HG03280 (cell line): ENCODE measurements at regions not wholly inside any gene's neighbourhood (a gene's known extent, or its start where the extent isn't known, plus 50 kb on each side); places are given as distances from the start of the nearest gene placed in this dataset.

Source experiments
- ATAC-seq: cut with Tn5 transposase; IDR thresholded peaks from one replicate; pipeline ENCODE4 v1.9.1; 2021; ENCODE audit warnings: mild to moderate bottlenecking, moderate library complexity; ENCODE audit not compliant: unreplicated experiment

DNA sequence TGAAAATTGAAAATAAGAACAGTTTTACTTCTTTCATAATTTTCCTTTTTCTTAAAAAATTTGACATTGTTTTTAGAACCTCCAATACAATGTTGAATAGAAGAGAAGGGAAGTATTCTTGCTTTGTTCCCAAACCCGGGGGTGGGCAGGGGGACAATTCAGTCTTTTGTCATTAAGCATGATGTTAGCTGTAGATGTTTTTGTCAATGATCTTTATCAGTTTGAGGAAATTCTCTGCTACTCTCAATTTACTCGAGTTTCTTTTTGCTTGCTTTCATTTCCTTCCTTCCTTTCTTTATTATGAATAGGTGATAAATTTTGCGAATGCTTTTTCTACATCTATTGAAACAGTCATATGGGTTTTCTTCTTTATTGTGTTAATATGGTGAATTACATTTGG lies 183.2 kb upstream of the FRMD6 start:
- ATAC-seq: no peak

DNA sequence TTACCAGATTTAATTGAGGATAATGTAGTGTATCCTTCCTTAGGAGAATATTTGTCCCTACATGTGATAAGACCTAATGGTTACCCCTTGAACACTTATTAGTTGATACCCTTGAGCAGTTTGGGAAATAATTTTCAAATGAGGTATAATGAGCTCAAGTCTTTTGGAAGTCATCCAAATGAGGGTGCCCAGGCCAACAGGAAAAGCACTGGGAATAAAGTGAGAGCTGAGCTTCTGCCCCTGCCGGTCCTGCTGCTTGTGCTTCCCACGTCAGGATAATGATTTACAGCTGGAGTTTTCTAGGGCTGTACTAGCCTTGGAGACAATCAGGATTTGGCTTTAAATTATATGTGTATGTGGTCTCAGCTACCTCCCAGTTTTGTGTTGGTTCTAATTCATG lies 178.8 kb upstream of the FRMD6 start:
- ATAC-seq: no peak

GRCh38 chr14:51473351-51473750 lies 178.4 kb upstream of the FRMD6 start:
- no peak for ATAC-seq

GRCh38 chr14:51473808-51474565 lies 177.7 kb upstream of the FRMD6 start:
- ATAC-seq: no peak

GRCh38 chr14:51474854-51475253 lies 176.9 kb upstream of the FRMD6 start:
- no peak for ATAC-seq

DNA sequence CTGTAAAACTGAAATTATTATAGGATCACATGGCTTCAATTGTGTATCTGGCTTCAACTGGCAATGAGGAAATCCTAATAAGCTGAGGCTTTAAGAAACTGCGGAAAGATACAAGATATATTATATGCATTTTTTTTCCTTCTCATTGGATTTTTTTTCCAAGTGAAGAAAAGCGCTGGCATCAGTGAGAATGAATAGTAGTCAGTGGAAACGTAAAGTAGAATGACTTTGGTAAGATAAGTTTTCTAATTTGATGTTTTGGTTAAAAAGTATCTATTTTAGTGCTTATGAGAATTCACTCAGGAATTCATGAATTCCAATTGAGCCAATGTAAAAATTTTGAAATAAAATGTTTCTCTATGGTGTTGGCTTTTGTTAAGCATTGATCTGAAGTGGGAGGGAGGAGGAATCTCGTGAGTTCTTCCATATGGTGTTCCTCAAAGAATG lies 173.5 kb upstream of the FRMD6 start:
- no peak for ATAC-seq

DNA sequence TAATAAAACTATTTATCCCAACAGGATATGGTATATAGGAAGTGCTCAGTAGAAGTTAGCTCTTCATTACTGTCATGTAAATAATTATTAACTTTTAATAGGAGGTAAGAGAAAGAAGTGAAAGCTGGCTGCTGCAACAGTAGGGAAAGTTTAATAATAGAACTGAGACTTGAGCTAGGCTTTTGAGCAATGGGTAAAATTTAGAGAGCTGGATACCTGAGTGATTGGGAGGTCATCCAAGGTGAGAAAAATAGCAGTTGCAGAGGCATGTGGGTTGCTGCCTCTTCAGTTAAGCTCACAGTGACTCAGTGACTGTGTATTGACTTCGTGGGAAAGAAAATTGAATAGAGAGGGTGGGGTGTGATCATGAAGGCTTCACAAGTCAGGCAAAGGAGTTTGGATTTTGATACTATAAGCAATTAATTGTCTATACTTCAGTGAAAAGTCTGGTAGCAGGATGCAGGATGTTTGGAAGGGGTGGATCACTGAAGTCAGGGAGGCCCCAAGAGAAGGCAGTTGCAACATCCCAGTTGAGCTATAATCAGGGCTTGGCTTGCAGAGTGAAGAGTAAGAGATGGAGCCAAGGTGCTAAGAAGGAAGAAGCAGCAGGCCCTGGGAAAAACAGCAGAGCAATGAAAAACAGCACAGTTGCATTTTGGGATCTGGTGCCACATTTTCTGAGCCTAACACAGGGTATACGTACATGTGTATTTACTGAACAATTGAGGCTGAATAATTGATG lies 172.0 kb upstream of the FRMD6 start:
- no peak for ATAC-seq

- no peak for ATAC-seq
Measured at GRCh38 chr14:51481643-51482042, 170.1 kb upstream of the FRMD6 start.

- no peak for ATAC-seq
Measured at GRCh38 chr14:51482102-51482501, 169.6 kb upstream of the FRMD6 start.

GRCh38 chr14:51484485-51484884 lies 167.2 kb upstream of the FRMD6 start:
- ATAC-seq: no peak

DNA sequence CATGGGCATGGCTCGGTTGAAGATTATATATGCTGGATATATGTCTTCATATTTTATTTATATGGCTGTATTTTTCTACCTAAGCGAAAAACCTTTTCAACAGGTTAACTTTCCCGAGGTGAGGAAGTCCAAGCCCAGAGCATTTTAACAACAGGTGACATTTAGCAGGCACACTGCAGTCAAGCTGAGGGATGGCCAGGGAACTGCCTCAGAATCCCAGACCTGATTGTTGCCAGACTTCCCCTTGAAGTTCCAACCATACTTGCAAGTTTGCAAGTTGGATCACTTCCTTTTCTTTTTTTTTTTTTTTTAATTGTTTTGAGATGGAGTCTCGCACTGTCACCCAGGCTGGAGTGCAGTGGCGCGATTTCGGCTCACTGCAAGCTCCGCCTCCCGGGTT lies 166.0 kb upstream of the FRMD6 start:
- no peak for ATAC-seq

GRCh38 chr14:51487848-51488247 lies 163.9 kb upstream of the FRMD6 start:
- no peak for ATAC-seq

DNA sequence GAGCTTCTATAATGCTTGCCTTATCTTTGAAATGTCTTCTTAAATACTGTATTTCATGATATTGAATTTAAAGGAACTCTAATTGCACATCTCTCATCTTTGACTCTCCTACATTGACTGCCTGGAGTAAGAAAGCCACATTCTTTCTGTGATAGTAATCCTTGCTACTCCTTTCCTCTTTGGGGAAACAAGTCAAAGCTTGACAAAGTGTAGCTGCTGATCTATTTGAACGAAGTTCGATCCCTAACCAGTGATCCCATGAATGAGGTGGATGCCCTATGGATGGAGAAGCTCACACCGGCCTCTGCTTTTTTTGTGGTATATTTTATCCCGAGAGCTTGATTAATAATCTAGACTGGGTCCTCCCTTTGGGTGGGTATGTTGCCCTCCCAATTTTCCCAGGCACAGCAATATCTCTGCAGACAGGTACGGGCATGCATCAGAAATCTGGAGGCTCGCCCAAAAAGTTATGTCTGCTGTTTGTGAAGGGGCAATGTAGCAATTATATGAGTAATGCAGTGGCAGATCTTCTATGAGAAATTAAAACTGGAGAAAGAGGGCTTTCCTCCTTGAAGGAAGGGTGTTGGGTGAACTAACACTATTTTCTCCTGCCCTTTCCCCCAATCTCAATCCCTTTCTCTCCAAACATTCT lies 163.0 kb upstream of the FRMD6 start:
- no peak for ATAC-seq

- ATAC-seq: no peak
Measured at GRCh38 chr14:51490205-51490604, 161.5 kb upstream of the FRMD6 start.

DNA sequence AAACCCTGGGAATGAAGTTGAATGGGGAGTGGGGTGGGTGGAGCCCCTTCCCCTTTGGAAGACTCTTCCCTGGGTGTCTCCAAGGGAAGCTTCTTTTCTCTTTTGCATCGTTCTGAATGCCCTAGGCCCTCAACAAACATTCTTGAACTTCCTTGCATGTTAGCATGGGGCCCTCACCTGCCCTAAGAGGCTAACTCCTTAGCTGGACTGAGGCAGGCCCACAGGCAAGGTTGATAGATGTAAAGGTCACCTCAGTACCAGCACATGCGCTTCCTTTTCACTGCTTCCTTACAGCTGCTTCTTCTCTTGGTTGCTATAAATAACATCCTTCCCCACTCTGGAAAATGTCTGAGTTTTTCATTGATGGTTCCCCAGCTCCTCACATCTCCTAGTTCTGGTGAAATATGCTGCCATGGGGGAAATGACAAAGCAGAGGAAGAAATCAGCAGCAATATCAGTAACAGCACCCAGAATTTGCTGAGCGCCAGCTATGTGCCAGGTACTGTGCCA lies 160.6 kb upstream of the FRMD6 start:
- ATAC-seq: no peak

GRCh38 chr14:51491776-51492175 lies 159.9 kb upstream of the FRMD6 start:
- no peak for ATAC-seq

- no peak for ATAC-seq
Measured at GRCh38 chr14:51495319-51495718, 156.4 kb upstream of the FRMD6 start.

DNA sequence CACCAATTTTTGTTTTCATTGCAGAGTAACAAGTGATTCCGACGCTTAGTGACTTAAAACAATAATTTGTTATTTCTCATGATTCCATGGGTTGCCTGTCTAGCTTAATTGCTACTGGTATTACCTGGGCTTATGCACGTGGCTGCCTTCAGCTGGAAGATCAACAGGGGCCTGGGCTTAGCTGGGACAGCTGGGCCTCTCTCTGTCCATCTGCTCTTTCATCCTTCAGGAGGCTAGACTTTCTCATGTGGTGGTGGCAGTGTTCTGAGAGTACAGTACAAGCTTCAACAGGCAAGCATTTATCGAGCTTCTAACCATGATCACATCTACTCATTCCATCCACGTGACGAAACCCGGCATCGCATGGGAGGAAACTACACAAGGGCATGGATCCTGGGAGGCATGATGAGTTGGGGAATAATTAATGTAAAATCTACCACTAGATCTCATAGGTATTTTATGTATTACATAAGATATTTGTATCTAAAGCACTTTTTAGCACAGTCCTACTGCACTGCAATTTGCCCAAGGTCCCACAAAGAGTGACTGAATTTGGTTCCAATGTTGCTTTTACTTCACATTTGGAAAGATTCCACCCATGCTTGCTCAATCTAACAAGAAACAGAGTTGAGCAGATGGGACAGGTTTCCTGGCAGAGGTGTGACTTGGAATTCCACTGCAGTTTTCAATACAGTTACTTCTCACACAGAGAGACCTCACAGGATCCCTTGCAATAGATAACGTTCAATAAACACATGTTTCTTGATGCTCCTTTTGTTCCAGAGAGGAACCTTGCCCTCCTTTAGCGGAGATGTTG lies 153.1 kb upstream of the FRMD6 start:
- no peak for ATAC-seq

- no peak for ATAC-seq
Measured at GRCh38 chr14:51500776-51501175, 150.9 kb upstream of the FRMD6 start.

GRCh38 chr14:51501746-51502145 lies 150.0 kb upstream of the FRMD6 start:
- no peak for ATAC-seq

DNA sequence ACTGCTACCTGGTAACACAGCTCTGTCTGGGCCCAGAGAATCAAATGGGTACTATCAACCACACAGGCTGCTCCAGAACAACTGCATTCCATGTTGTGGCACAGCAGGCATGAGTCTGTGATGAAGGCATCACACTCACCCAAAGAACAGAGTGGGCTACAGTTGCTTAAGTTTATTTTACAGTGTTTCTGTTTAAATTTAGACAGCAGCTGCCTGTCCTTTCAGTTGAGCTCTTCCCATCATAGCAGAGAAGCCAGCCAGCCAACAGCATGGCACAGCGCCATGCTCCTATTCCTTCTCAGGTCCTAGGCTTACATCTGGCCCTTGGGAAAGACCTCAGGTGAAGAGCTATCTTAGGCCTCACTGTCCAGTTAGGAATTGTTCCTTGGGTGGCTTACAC lies 147.0 kb upstream of the FRMD6 start:
- ATAC-seq: no peak
